HG03439 (cell line): ENCODE measurements at regions not wholly inside any gene's neighbourhood (a gene's known extent, or its start where the extent isn't known, plus 50 kb on each side); places are given as distances from the start of the nearest gene placed in this dataset.

Experiments used
- ATAC-seq: cut with Tn5 transposase; IDR thresholded peaks from one replicate; pipeline ENCODE4 v1.9.1; 2021; ENCODE audit warnings: mild to moderate bottlenecking, moderate library complexity; ENCODE audit not compliant: unreplicated experiment

- no peak for ATAC-seq
Measured at GRCh38 chr11:112634995-112635737, 326.1 kb upstream of the NCAM1 start.

GRCh38 chr11:112637076-112637475 is 324.1 kb upstream of the NCAM1 start:
- ATAC-seq: no peak

GRCh38 chr11:112637876-112638275 is 323.3 kb upstream of the NCAM1 start:
- ATAC-seq: no peak

- no peak for ATAC-seq
Measured at GRCh38 chr11:112639469-112639868, 321.8 kb upstream of the NCAM1 start.

GRCh38 chr11:112643416-112643815 is 317.8 kb upstream of the NCAM1 start:
- no peak for ATAC-seq

- ATAC-seq: no peak
Measured at GRCh38 chr11:112644410-112645131, 316.6 kb upstream of the NCAM1 start.

- no peak for ATAC-seq
Measured at GRCh38 chr11:112649856-112650255, 311.4 kb upstream of the NCAM1 start.

- no peak for ATAC-seq
Measured at GRCh38 chr11:112650527-112650926, 310.7 kb upstream of the NCAM1 start.

GRCh38 chr11:112651386-112651785 is 309.8 kb upstream of the NCAM1 start:
- ATAC-seq: no peak

GRCh38 chr11:112652786-112653390 is 308.3 kb upstream of the NCAM1 start:
- ATAC-seq: no peak

- no peak for ATAC-seq
Measured at GRCh38 chr11:112655371-112655770, 305.8 kb upstream of the NCAM1 start.

- no peak for ATAC-seq
Measured at GRCh38 chr11:112656772-112657428, 304.3 kb upstream of the NCAM1 start.

GRCh38 chr11:112658431-112658878 is 302.8 kb upstream of the NCAM1 start:
- ATAC-seq: no peak

GRCh38 chr11:112661146-112661545 is 300.1 kb upstream of the NCAM1 start:
- ATAC-seq: no peak

- no peak for ATAC-seq
Measured at GRCh38 chr11:112661571-112661970, 299.6 kb upstream of the NCAM1 start.

GRCh38 chr11:112662554-112662953 is 298.7 kb upstream of the NCAM1 start:
- no peak for ATAC-seq

GRCh38 chr11:112663947-112664634 is 297.1 kb upstream of the NCAM1 start:
- ATAC-seq: no peak

- ATAC-seq: no peak
Measured at GRCh38 chr11:112665291-112665690, 295.9 kb upstream of the NCAM1 start.

GRCh38 chr11:112666253-112666652 is 295.0 kb upstream of the NCAM1 start:
- ATAC-seq: no peak

- ATAC-seq: no peak
Measured at GRCh38 chr11:112670806-112671570, 290.2 kb upstream of the NCAM1 start.
